CD4-positive, alpha-beta T cell (primary cell): ENCODE measurements at regions not wholly inside any gene's neighbourhood (a gene's known extent, or its start where the extent isn't known, plus 50 kb on each side); places are given as distances from the start of the nearest gene placed in this dataset.

Experiments used
- ATAC-seq: fragments of 200-7000 bp; cut with Tn5 transposase; one replicate; pipeline ENCODE4 v1.10.0; 2022; ENCODE audit warnings: mild to moderate bottlenecking; ENCODE audit not compliant: poor library complexity
- CTCF ChIA-PET: fragments of 350-600 bp; sonication (Branson Sonifier 250); formaldehyde crosslinking; loops from one replicate; lab custom pipeline; 2021; ENCODE audit warnings: antibody characterized with exemption, inconsistent platforms; lab: Charles Lee
- POLR2A ChIA-PET: fragments of 350-600 bp; sonication (Branson Sonifier 250); formaldehyde crosslinking; loops from one replicate; lab custom pipeline; 2021; ENCODE audit warnings: antibody characterized with exemption, inconsistent platforms; lab: Charles Lee
- DNase-seq, 14 experiments: peaks; one replicate each; pipeline ENCODE4 v3.0.0-alpha.2; 2013 to 2020; ENCODE audit warnings: mixed read lengths in 2 of 14
- H3K27ac ChIP-seq, 2 donors: one replicate each; pipeline versions ENCODE4 v1.5.1 to v1.7.0; 2013; ENCODE audit warnings: low read length in 2 of 2, low read depth in 1 of 2, mild to moderate bottlenecking in 1 of 2
- H3K27me3 ChIP-seq, 2 experiments: 1 replicate in 1 of 2; 2 replicates in 1 of 2; pipeline versions ENCODE4 v1.6.1 to v1.7.0; 2013; ENCODE audit warnings: low read length in 2 of 2, control low read depth in 1 of 2, mild to moderate bottlenecking in 1 of 2, moderate library complexity in 1 of 2; ENCODE audit not compliant: insufficient read depth in 2 of 2, control insufficient read depth in 1 of 2
- H3K36me3 ChIP-seq: one replicate; pipeline ENCODE4 v1.6.1; 2013; ENCODE audit warnings: low read length, control low read depth; ENCODE audit not compliant: insufficient read depth
- H3K4me1 ChIP-seq: one replicate; pipeline ENCODE4 v1.6.1; 2013; ENCODE audit warnings: low read length, control low read depth; ENCODE audit not compliant: insufficient read depth
- H3K4me3 ChIP-seq: one replicate; pipeline ENCODE4 v1.5.1; 2013; ENCODE audit warnings: mild to moderate bottlenecking, low read length, moderate library complexity
- H3K9me3 ChIP-seq, 2 experiments: 1 replicate in 1 of 2; 2 replicates in 1 of 2; pipeline versions ENCODE4 v1.6.1 to v1.7.0; 2013; ENCODE audit warnings: low read length in 2 of 2, mild to moderate bottlenecking in 2 of 2, control low read depth in 1 of 2, moderate library complexity in 1 of 2; ENCODE audit not compliant: control insufficient read depth in 1 of 2, insufficient read depth in 1 of 2
- H3K27ac Mint-ChIP-seq: one replicate; pipeline ENCODE4 v1.8.0; 2020; ENCODE audit warnings: mixed read lengths
- H3K27me3 Mint-ChIP-seq: one replicate; pipeline ENCODE4 v1.8.0; 2021; ENCODE audit warnings: mixed read lengths
- H3K36me3 Mint-ChIP-seq: one replicate; pipeline ENCODE4 v1.8.0; 2021; ENCODE audit warnings: low read depth, mixed read lengths
- H3K4me1 Mint-ChIP-seq: one replicate; pipeline ENCODE4 v1.8.0; 2021; ENCODE audit warnings: low read depth, mixed read lengths
- H3K4me3 Mint-ChIP-seq: one replicate; pipeline ENCODE4 v1.8.0; 2020; ENCODE audit warnings: mild to moderate bottlenecking, mixed read lengths
- H3K9me3 Mint-ChIP-seq: one replicate; pipeline ENCODE4 v1.8.0; 2020; ENCODE audit warnings: mixed read lengths
- intact Hi-C, 2 experiments: fragments of 100-400 bp; cut with DNase I in 1 of 2; cut with micrococcal nuclease in 1 of 2; formaldehyde crosslinking; loops; one replicate each; pipeline versions ENCODE4 v1.15.1 to v1.9.0; 2023 to 2025; cut with DNase I, micrococcal nuclease
- TF ChIP-seq, protein P1 (sequence below): fragments of 200-600 bp; IDR thresholded peaks from one replicate; pipeline ENCODE4 v1.8.0; 2022; ENCODE audit warnings: antibody characterized with exemption, mild to moderate bottlenecking

DNA sequence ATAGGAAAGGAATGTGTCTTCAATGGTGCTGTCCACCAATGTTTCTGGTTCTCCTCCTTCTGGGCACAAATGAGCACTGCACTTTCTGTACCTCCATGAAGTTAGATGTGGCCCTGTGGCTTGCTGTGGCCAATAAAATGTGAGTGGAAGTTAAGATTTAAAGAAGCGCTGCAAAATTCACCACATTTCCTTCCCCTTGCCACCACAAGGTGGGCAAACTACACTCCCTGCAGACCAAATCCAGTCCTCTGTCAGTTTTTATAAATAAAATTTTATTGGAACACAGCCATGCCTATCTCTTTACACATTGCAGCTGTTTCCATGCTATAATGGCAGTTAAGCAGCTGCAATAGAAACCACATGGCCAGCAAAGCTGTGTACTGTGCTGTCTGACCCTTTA lies 141.4 kb upstream of the TMPO start:
- H3K36me3 ChIP-seq, result no peaks in the 10 kb centered on the region
- H3K9me3 ChIP-seq, result no peaks in the 10 kb centered on the region
- ChIA-PET POLR2A (no interaction called here), CTCF (no interaction called here)
- H3K27me3 ChIP-seq, result peaks cover 0 to 7% of the 10 kb centered on the region in 2 experiments
- Mint-ChIP-seq H3K4me1 (peaks cover 11% of the 10 kb centered on the region), H3K27ac (no peak overlapping the region), H3K36me3 (no peaks in the 10 kb centered on the region), H3K27me3 (peaks cover 70% of the 10 kb centered on the region), H3K4me3 (no peak overlapping the region), H3K9me3 (no peaks in the 10 kb centered on the region)
- no peak for DNase-seq
- no peak for ATAC-seq
- TF ChIP-seq, protein P1, sequence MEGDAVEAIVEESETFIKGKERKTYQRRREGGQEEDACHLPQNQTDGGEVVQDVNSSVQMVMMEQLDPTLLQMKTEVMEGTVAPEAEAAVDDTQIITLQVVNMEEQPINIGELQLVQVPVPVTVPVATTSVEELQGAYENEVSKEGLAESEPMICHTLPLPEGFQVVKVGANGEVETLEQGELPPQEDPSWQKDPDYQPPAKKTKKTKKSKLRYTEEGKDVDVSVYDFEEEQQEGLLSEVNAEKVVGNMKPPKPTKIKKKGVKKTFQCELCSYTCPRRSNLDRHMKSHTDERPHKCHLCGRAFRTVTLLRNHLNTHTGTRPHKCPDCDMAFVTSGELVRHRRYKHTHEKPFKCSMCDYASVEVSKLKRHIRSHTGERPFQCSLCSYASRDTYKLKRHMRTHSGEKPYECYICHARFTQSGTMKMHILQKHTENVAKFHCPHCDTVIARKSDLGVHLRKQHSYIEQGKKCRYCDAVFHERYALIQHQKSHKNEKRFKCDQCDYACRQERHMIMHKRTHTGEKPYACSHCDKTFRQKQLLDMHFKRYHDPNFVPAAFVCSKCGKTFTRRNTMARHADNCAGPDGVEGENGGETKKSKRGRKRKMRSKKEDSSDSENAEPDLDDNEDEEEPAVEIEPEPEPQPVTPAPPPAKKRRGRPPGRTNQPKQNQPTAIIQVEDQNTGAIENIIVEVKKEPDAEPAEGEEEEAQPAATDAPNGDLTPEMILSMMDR, result no peak
- no peak overlapping the region for H3K4me3 ChIP-seq
- H3K27ac ChIP-seq, result no peak overlapping the region
- no peaks in the 10 kb centered on the region for H3K4me1 ChIP-seq
- intact Hi-C loops, result no loop called here

DNA sequence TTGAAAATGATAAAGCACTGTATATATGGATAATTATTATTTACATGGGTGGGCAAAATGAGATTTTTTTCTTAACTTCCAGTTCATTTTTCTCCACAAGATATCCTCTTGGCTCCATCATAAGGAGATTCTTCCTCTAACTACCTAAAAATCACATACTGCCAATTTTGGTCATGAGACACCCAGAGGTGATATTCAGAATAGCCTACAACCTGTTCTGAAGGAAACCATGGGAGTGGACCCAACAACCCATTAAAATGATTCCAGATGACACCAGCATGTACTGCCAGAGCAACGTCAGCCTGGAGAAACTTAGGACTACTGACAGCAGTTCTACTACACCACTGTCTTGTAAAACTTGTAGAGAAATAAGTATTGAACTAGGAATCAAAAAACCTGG lies 136.3 kb upstream of the TMPO start:
- H3K4me1 ChIP-seq, result no peaks in the 10 kb centered on the region
- DNase-seq (no peak), ATAC-seq (no peak)
- H3K4me3 ChIP-seq, result no peak overlapping the region
- H3K9me3 Mint-ChIP-seq, result no peaks in the 10 kb centered on the region
- no peaks in the 10 kb centered on the region for H3K36me3 Mint-ChIP-seq
- no peak overlapping the region for H3K27ac ChIP-seq
- TF ChIP-seq, protein P1, result no peak
- H3K9me3 ChIP-seq, result no peaks in the 10 kb centered on the region
- no peak overlapping the region for H3K27ac Mint-ChIP-seq
- H3K4me3 Mint-ChIP-seq, result no peak overlapping the region
- CTCF ChIA-PET, result no interaction called here
- intact Hi-C loops, result no loop called here
- POLR2A ChIA-PET, result no interaction called here
- H3K27me3 ChIP-seq, result peaks cover 5 to 7% of the 10 kb centered on the region in 2 experiments
- H3K4me1 Mint-ChIP-seq, result no peaks in the 10 kb centered on the region
- peaks cover 49% of the 10 kb centered on the region for H3K27me3 Mint-ChIP-seq
- no peaks in the 10 kb centered on the region for H3K36me3 ChIP-seq

DNA sequence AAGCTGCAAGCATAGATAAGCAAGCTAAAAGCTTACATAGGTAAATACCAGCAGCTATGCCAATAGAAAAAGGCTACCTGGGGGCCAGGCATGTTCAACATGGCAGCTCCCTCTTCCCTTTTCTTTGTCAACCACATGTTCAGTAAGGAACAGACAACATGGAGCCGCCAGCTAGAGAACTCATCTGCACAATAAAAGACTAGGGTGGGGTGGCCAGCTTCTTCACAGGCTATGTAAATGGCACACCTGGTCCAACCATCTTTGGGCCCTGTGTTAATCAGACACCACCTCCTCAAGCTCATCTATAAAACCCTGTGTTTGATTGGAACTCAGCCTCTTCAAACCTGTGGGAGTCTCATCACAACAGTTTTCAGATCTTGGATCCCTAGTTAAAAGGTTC lies 129.7 kb upstream of the TMPO start:
- no peaks in the 10 kb centered on the region for H3K36me3 Mint-ChIP-seq
- peaks cover 26% of the 10 kb centered on the region for H3K27me3 Mint-ChIP-seq
- H3K4me1 Mint-ChIP-seq, result no peaks in the 10 kb centered on the region

More for the DNA sequence above, 129.7 kb upstream of the TMPO start:
- ChIA-PET POLR2A (no interaction called here), CTCF (no interaction called here)
- Mint-ChIP-seq H3K4me3 (no peak overlapping the region), H3K9me3 (no peaks in the 10 kb centered on the region), H3K27ac (no peak overlapping the region)
- no peaks in the 10 kb centered on the region for H3K4me1 ChIP-seq
- no peaks in the 10 kb centered on the region for H3K9me3 ChIP-seq
- intact Hi-C loops, result no loop called here
- no peaks in the 10 kb centered on the region for H3K36me3 ChIP-seq
- DNase-seq, result no peak
- TF ChIP-seq, protein P1, result no peak
- no peak for ATAC-seq
- H3K27me3 ChIP-seq, result peaks cover 0 to 5% of the 10 kb centered on the region in 2 experiments
- H3K27ac ChIP-seq, result no peak overlapping the region
- H3K4me3 ChIP-seq, result no peak overlapping the region
